Peyer's patch (tissue), 4 donors: ENCODE measurements at regions not wholly inside any gene's neighbourhood (a gene's known extent, or its start where the extent isn't known, plus 50 kb on each side); places are given as distances from the start of the nearest gene placed in this dataset.

Experiments used
- POLR2A ChIP-seq, 2 donors: fragments of 450-650 bp; IDR thresholded peaks; one replicate each; pipeline ENCODE4 v1.5.1; 2017; ENCODE audit warnings: antibody characterized with exemption in 2 of 2, mild to moderate bottlenecking in 2 of 2, moderate library complexity in 2 of 2
- TF ChIP-seq, protein P1 (sequence below), 6 experiments: fragments of 450-650 bp in 4 of 6; fragments of 200-600 bp in 2 of 6; sonication (generic) in 1 of 6; IDR thresholded peaks; one replicate each; pipeline ENCODE4 v1.5.1; 2017 to 2019; ENCODE audit warnings: antibody characterized with exemption in 6 of 6, mild to moderate bottlenecking in 3 of 6, moderate library complexity in 1 of 6

- TF ChIP-seq, protein P1, sequence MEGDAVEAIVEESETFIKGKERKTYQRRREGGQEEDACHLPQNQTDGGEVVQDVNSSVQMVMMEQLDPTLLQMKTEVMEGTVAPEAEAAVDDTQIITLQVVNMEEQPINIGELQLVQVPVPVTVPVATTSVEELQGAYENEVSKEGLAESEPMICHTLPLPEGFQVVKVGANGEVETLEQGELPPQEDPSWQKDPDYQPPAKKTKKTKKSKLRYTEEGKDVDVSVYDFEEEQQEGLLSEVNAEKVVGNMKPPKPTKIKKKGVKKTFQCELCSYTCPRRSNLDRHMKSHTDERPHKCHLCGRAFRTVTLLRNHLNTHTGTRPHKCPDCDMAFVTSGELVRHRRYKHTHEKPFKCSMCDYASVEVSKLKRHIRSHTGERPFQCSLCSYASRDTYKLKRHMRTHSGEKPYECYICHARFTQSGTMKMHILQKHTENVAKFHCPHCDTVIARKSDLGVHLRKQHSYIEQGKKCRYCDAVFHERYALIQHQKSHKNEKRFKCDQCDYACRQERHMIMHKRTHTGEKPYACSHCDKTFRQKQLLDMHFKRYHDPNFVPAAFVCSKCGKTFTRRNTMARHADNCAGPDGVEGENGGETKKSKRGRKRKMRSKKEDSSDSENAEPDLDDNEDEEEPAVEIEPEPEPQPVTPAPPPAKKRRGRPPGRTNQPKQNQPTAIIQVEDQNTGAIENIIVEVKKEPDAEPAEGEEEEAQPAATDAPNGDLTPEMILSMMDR (IDR thresholded peaks at IDR 0.05): no peak
- no peak for TF ChIP-seq POLR2A (IDR thresholded peaks at IDR 0.05)
Observed at GRCh38 chr2:221635949-221636348, 63.8 kb upstream of the EPHA4 start.
